K562 (cell line): ENCODE measurements at regions not wholly inside any gene's neighbourhood (a gene's known extent, or its start where the extent isn't known, plus 50 kb on each side); places are given as distances from the start of the nearest gene placed in this dataset.

ENCODE experiments used
- ATAC-seq: fragments of 200-7000 bp; cut with Tn5 transposase; 3 replicates; pipeline ENCODE4 v1.9.1; 2020; ENCODE audit warnings: moderate library complexity
- BruUV-seq: library from RNA; stranded (reverse); fragments of 400-500 nt; replicated peaks from 2 replicates; lab custom pipeline; 2021; lab: Mats Ljungman, UMichigan
- CTCF ChIA-PET: fragments of 300-600 bp; formaldehyde crosslinking; extraction: SDS; loops from one replicate; lab custom pipeline; 2021; ENCODE audit warnings: low intra/inter-chr PET ratio; lab: Yijun Ruan, JAX
- POLR2A ChIA-PET: fragments of 300-600, 350-650 bp; sonication (Branson Sonifier 250); formaldehyde crosslinking; extraction: SDS; loops from one replicate; lab custom pipeline; 2021; ENCODE audit warnings: antibody characterized with exemption, inconsistent platforms; lab: Yijun Ruan, JAX
- DNase-seq, 4 experiments: peaks; one replicate each; pipeline versions ENCODE4 v3.0.0 to v3.0.0-alpha.2; 2011 to 2018; ENCODE audit warnings: low spot score in 3 of 4, mixed read lengths in 3 of 4; ENCODE audit errors: extremely low read depth in 1 of 4
- FAIRE-seq: peaks from 2 replicates; lab custom pipeline; 2011; peaks lifted over from hg19 to GRCh38; lab: Jason Lieb, UNC
- H2AFZ ChIP-seq: 2 replicates; pipeline ENCODE4 v1.6.0; 2011; ENCODE audit warnings: low read depth, low read length, control low read depth, inconsistent platforms
- H3K27ac ChIP-seq: fragments of 200-600 bp; 3 replicates; pipeline ENCODE4 v1.8.0; 2011; ENCODE audit warnings: low read depth, mild to moderate bottlenecking, control low read depth, inconsistent platforms, low read length, moderate library complexity, mixed read lengths; ENCODE audit errors: extremely low read depth
- H3K27me3 ChIP-seq, 2 experiments: fragments of 300-600 bp in 1 of 2; 2 replicates in 1 of 2; 3 replicates in 1 of 2; pipeline versions ENCODE4 v1.6.0 to v1.8.0; 2011; ENCODE audit warnings: inconsistent platforms in 2 of 2, low read length in 2 of 2, mild to moderate bottlenecking in 1 of 2, mixed read lengths in 1 of 2, moderate library complexity in 1 of 2; ENCODE audit not compliant: control insufficient read depth in 2 of 2, insufficient read depth in 2 of 2
- H3K36me3 ChIP-seq: fragments of 300-600 bp; 3 replicates; pipeline ENCODE4 v1.8.0; 2011; ENCODE audit warnings: mild to moderate bottlenecking, low read length, inconsistent platforms; ENCODE audit not compliant: control insufficient read depth, insufficient read depth
- H3K4me1 ChIP-seq, 2 experiments: fragments of 200-600 bp in 1 of 2; replicated peaks in 1 of 2; 2 replicates in 1 of 2; 3 replicates in 1 of 2; pipeline versions ENCODE4 v1.5.1 to v1.8.0; 2011; ENCODE audit warnings: inconsistent platforms in 2 of 2, low read length in 2 of 2, mild to moderate bottlenecking in 1 of 2, mixed read lengths in 1 of 2, moderate library complexity in 1 of 2; ENCODE audit not compliant: control insufficient read depth in 2 of 2, insufficient read depth in 2 of 2
- H3K4me2 ChIP-seq: 2 replicates; pipeline ENCODE4 v1.6.1; 2011; ENCODE audit warnings: low read length, control low read depth, inconsistent platforms, mixed read lengths; ENCODE audit not compliant: insufficient read depth
- H3K4me3 ChIP-seq: fragments of 200-600 bp; sonication (generic), shearing (Covaris generic); 2 replicates; pipeline ENCODE4 v1.5.1; 2016; ENCODE audit warnings: control low read depth, inconsistent platforms
- H3K79me2 ChIP-seq: fragments of 200-600 bp; 3 replicates; pipeline ENCODE4 v1.8.0; 2011; ENCODE audit warnings: low read length, inconsistent platforms; ENCODE audit not compliant: control insufficient read depth, insufficient read depth
- H3K9ac ChIP-seq, 2 experiments: 2 replicates each; pipeline versions ENCODE4 v1.6.0 to v1.6.1; 2011; ENCODE audit warnings: low read depth in 2 of 2, low read length in 2 of 2, control low read depth in 1 of 2, inconsistent platforms in 1 of 2, mild to moderate bottlenecking in 1 of 2, mixed read lengths in 1 of 2; ENCODE audit not compliant: insufficient read depth in 1 of 2
- H3K9me1 ChIP-seq: one replicate; pipeline ENCODE4 v1.6.0; 2011; ENCODE audit warnings: inconsistent platforms, mild to moderate bottlenecking, low read length, moderate library complexity; ENCODE audit not compliant: control insufficient read depth, insufficient read depth
- H3K9me3 ChIP-seq: replicated peaks from 2 replicates; pipeline ENCODE4 v1.5.1; 2011; ENCODE audit warnings: low read depth, low read length, inconsistent platforms; ENCODE audit not compliant: control insufficient read depth, insufficient read depth
- H4K20me1 ChIP-seq: replicated peaks from 2 replicates; pipeline ENCODE4 v1.6.1; 2011; ENCODE audit warnings: low read length, inconsistent platforms, mixed read lengths; ENCODE audit not compliant: control insufficient read depth, insufficient read depth
- DMBX1 ChIP-seq: fragments of 250-450 bp; sonication (Bioruptor Pico); IDR thresholded peaks from 2 replicates; pipeline ENCODE4 v1.8.0; 2022; ENCODE audit warnings: inconsistent platforms, mild to moderate bottlenecking, moderate library complexity, borderline replicate concordance
- FIP1L1 ChIP-seq: fragments of 200-400 bp; formaldehyde crosslinking; IDR thresholded peaks from 2 replicates; pipeline ENCODE4 v1.6.1; 2018; ENCODE audit warnings: mild to moderate bottlenecking, low read depth, low read length; ENCODE audit not compliant: poor library complexity, severe bottlenecking
- FOXJ2 ChIP-seq: fragments of 200-800 bp; sonication (Bioruptor generic); IDR thresholded peaks from 2 replicates; pipeline ENCODE4 v1.6.1; 2016; ENCODE audit warnings: missing genetic modification characterization, missing compliant biosample characterization
- HDAC1 ChIP-seq, 2 experiments: fragments of 450-650 bp; IDR thresholded peaks; 2 replicates each; pipeline ENCODE4 v1.6.1; 2016 to 2017; ENCODE audit warnings: inconsistent platforms in 1 of 2, mild to moderate bottlenecking in 1 of 2, moderate library complexity in 1 of 2
- HDAC3 ChIP-seq: fragments of 450-650 bp; IDR thresholded peaks from 2 replicates; pipeline ENCODE4 v1.6.1; 2018; ENCODE audit warnings: borderline replicate concordance, mild to moderate bottlenecking, moderate library complexity; ENCODE audit not compliant: partially characterized antibody
- HMG20A ChIP-seq: fragments of 450-650 bp; formaldehyde crosslinking; conservative IDR thresholded peaks from 2 replicates; pipeline ENCODE4 v1.4.0; 2020; ENCODE audit warnings: mild to moderate bottlenecking, mixed read lengths
- NFATC3 ChIP-seq: fragments of 450-650 bp; IDR thresholded peaks from 2 replicates; pipeline ENCODE4 v1.6.1; 2017; ENCODE audit warnings: mild to moderate bottlenecking
- PPARD ChIP-seq: fragments of 250-450 bp; sonication (Bioruptor Pico); IDR thresholded peaks from 2 replicates; pipeline ENCODE4 v1.8.0; 2022; ENCODE audit warnings: inconsistent platforms, mild to moderate bottlenecking, moderate library complexity
- STAT5A ChIP-seq: IDR thresholded peaks from 2 replicates; pipeline ENCODE4 v1.6.1; 2012; ENCODE audit warnings: low read length, inconsistent platforms, borderline replicate concordance
- TCF7L2 ChIP-seq: fragments of 150-350 bp; IDR thresholded peaks from 2 replicates; pipeline ENCODE4 v1.6.1; 2016; ENCODE audit warnings: low read depth, mild to moderate bottlenecking, low read length, moderate library complexity
- ZFPM2 ChIP-seq: fragments of 250-450 bp; sonication (Bioruptor Pico); IDR thresholded peaks from 2 replicates; pipeline ENCODE4 v1.5.1; 2022; ENCODE audit warnings: mild to moderate bottlenecking
- ZNF184 ChIP-seq: sonication (generic); formaldehyde crosslinking; IDR thresholded peaks from 2 replicates; pipeline ENCODE4 v1.5.0; 2020; ENCODE audit warnings: missing genetic modification reagents
- ZNF609 ChIP-seq: sonication (generic); formaldehyde crosslinking; IDR thresholded peaks from 2 replicates; pipeline ENCODE4 v1.8.1; 2023; ENCODE audit warnings: missing genetic modification reagents, mild to moderate bottlenecking, borderline replicate concordance
- ZSCAN32 ChIP-seq: fragments of 450-650 bp; formaldehyde crosslinking; IDR thresholded peaks from 2 replicates; pipeline ENCODE4 v1.4.0; 2020; ENCODE audit warnings: mild to moderate bottlenecking, moderate library complexity
- WGBS: fragments of 100-300 bp; shearing (Covaris generic); methylation state at CpG from one replicate; pipeline ENCODE4 v1.1.6; 2016; ENCODE audit warnings: low coverage, mixed read lengths; ENCODE audit not compliant: insufficient coverage; ENCODE audit errors: missing lambda C conversion rate; 5-methylcytosine and 5-hydroxymethylcytosine counted together
- in situ Hi-C: fragments of 300-500 bp; cut with MboI; formaldehyde crosslinking; loops from 4 replicates; pipeline ENCODE4 v1.15.0; 2018; ENCODE audit warnings: inconsistent platforms, mixed read lengths
- intact Hi-C: fragments of 100-400 bp; cut with micrococcal nuclease; formaldehyde crosslinking; loops from 2 replicates; pipeline ENCODE4 v1.14.2; 2022
- TF ChIP-seq, protein P1 (sequence below): fragments of 150-350 bp; IDR thresholded peaks from 2 replicates; pipeline ENCODE4 v1.6.1; 2014; ENCODE audit warnings: low read depth, mild to moderate bottlenecking, low read length, borderline replicate concordance

GRCh38 chr14:27278341-27278740 lies 680.5 kb upstream of the NOVA1 start:
- POLR2A ChIA-PET = no interaction called here
- no peak for FAIRE-seq

More at GRCh38 chr14:27278341-27278740, 680.5 kb upstream of the NOVA1 start:
- Histone ChIP-seq H4K20me1 (no peaks in the 10 kb centered on the region), H3K9me1 (no peaks in the 10 kb centered on the region), H3K27ac (no peak overlapping the region), H2AFZ (no peak overlapping the region), H3K79me2 (no peaks in the 10 kb centered on the region), H3K9ac (no peak overlapping the region), H3K9me3 (no peaks in the 10 kb centered on the region), H3K4me1 (no peaks in the 10 kb centered on the region), H3K36me3 (no peaks in the 10 kb centered on the region), H3K4me3 (no peak overlapping the region), H3K27me3 (no peaks in the 10 kb centered on the region), H3K4me2 (no peak overlapping the region)
- intact Hi-C loops = no loop called here
- BruUV-seq = no TSS peak
- in situ Hi-C loops = no loop called here
- DNase-seq (no peak), ATAC-seq (no peak)
- WGBS = 0% methylated on average over 2 of the region's 2 CpGs
- CTCF ChIA-PET = no interaction called here
- TF ChIP-seq FOXJ2 (tag) = no peak
- no peak for TF ChIP-seq HDAC3
- no peak for TF ChIP-seq STAT5A
- no peak for TF ChIP-seq NFATC3
- no peak for TF ChIP-seq PPARD
- TF ChIP-seq DMBX1 (CRISPR knock-in tag) = no peak
- no peak for TF ChIP-seq ZNF184
- no peak for TF ChIP-seq ZNF609
- no peak for TF ChIP-seq ZSCAN32 (CRISPR knock-in tag)
- TF ChIP-seq HMG20A (CRISPR knock-in tag) = no peak
- TF ChIP-seq, protein P1, sequence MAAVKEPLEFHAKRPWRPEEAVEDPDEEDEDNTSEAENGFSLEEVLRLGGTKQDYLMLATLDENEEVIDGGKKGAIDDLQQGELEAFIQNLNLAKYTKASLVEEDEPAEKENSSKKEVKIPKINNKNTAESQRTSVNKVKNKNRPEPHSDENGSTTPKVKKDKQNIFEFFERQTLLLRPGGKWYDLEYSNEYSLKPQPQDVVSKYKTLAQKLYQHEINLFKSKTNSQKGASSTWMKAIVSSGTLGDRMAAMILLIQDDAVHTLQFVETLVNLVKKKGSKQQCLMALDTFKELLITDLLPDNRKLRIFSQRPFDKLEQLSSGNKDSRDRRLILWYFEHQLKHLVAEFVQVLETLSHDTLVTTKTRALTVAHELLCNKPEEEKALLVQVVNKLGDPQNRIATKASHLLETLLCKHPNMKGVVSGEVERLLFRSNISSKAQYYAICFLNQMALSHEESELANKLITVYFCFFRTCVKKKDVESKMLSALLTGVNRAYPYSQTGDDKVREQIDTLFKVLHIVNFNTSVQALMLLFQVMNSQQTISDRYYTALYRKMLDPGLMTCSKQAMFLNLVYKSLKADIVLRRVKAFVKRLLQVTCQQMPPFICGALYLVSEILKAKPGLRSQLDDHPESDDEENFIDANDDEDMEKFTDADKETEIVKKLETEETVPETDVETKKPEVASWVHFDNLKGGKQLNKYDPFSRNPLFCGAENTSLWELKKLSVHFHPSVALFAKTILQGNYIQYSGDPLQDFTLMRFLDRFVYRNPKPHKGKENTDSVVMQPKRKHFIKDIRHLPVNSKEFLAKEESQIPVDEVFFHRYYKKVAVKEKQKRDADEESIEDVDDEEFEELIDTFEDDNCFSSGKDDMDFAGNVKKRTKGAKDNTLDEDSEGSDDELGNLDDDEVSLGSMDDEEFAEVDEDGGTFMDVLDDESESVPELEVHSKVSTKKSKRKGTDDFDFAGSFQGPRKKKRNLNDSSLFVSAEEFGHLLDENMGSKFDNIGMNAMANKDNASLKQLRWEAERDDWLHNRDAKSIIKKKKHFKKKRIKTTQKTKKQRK = no peak
- TF ChIP-seq HDAC1 (IDR thresholded peaks at IDR 0.05) = no peak
- no peak for TF ChIP-seq ZFPM2 (CRISPR knock-in tag)
- no peak for TF ChIP-seq TCF7L2
- TF ChIP-seq FIP1L1 = no peak
- TF ChIP-seq, all 486 proteins: peak for 0
